SW480 (cell line): ENCODE measurements at regions not wholly inside any gene's neighbourhood (a gene's known extent, or its start where the extent isn't known, plus 50 kb on each side); places are given as distances from the start of the nearest gene placed in this dataset.
"Not testable (repeated sequence)": the region's sequence is repeated elsewhere in the genome, so short reads cannot be mapped to it uniquely, and the experiment has no call there.

Experiments
- DNase-seq: peaks from one replicate; pipeline ENCODE4 v3.0.0-alpha.2; 2016; ENCODE audit warnings: low spot score

DNA sequence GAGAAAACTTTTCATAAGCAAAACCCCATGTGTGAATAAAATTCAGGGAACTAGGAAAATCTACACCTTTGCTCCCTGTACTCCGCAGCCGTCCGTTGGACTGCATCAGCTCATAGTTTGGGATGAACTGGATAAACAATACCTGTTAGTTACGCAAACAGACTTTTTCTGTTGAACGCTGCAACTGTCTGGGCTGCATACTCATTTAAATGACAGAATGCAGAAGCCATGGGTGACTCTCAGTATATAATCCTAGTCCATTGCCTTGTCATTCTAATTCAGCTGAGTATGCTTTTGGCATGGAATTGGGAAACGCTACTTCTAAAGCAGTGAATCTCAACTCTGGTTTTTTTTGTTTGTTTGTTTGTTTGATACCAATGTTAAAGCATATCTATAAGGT, 151.6 kb downstream of the SLITRK1 start:
- no peak for DNase-seq

DNA sequence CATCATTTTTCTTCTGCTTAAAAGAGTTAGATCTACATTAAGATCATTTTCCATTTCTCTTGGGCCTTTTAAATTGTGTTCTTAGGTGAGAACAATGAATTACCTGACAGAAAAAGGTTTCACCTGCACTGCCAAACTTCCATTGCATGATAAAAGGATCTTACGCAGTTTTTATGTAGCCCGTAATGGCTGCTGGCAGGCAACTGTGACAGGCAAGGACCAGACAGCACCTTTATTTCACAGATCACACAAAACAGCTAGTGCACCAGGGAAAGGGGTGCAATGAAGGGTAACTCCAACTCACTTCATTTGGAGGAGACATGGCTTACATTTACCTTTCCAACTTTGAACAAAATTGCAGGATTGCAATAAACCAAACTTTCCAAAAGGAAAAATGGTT, 159.8 kb downstream of the SLITRK1 start:
- no peak for DNase-seq

DNA sequence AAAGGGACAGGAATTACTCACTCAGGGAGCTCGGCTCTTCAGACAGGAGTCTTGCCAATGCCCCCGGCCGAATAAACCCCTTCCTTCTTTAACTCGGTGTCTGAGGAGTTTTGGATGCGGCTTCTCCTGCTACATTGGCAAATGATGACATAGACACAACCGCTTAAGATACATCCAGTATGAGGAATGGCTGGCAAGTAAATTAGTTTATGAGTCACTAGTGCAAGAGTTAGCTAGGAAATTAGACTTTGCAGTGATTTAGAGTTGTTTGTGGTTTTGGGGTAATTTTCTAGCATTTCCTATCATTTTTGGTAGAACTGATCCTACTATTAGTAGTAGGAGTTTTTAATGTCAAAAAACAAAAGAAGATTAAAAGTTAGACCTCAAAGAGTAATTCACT, 166.2 kb downstream of the SLITRK1 start:
- DNase-seq, result no peak

DNA sequence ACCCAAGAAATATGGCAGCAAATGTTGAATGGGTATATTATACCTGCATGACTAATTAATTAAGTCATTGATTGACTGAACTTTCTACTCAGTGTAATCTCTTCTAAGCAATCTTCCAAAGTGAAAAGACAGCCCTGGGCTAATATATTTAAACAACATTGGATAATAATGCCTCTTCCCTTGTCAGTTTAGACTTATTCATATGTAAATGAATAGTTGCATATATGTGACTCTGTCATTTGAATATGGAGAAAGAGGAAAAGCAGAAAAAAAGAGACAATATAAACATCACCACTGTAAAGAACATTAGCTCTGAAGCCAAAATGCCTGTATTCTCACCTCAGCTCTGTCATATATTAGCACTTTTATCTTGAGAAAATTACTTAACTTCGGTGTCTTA, 168.0 kb downstream of the SLITRK1 start:
- no peak for DNase-seq

DNA sequence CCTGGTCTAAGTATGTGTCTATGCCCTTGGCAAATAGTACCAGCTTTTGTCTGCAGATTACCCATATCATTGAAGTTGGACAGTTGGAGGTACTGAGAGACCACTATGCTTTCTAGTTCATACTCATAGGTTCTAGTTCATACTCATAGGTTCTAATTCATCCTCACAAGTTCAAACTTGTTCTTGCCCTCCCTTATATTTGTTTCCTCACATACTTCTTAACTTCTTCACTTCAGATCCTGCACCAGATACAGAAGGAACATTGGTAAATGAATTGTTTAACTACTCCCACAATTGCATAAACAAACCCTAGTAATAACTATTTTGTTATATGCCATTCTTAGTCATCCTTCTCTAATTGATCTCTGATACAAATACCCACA, 172.2 kb downstream of the SLITRK1 start:
- DNase-seq, result no peak

DNA sequence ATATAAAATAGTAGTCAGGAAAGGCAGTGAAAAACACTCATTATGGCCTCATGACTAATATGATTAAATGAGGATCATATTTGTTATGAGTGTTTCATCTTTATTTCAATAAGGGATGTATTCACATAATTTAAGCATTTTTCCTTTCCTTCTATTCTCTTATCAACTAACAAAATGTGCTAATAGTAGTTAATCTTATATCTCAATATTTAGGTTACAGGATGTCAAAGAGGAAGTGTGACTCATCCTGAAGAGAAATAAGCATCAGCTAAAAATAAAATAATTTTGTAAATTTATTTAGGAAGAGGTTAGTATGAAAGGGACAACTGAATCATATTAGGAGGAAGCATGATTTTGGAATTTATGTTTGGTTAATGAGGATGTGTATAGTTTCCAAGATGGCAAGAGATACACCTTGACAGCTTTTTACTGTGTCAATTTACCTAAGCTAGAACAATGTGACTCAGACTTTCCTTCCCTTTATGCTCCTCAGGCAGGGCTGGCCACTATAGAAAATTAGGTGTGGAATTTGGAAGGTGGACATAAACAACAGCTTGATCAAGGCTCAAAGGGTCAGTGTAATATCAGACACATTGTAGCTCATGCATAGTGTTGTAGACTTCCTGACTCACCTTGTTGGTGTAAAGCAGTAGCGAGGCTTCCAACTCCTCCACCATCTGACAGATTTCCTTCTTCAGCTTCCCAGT, 172.7 kb downstream of the SLITRK1 start:
- DNase-seq, result no peak

DNA sequence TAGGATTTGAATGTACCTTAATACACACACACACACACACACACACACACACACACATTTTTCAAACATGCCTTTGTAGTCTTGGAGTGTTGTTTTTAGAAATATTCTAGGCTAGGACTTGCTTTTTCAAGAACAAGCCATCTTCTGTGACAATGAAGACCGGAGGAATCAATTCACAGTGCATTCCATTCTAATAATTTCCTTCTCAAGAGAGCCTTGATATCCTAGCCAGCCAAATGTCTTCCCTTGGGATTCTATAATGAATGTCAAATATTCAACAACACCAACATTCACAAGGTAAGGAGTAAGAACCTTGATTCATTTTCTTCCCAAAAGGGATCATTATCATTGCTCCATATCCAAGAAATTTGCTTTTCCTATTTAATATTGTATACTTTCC, 180.3 kb downstream of the SLITRK1 start:
- DNase-seq, result no peak

DNA sequence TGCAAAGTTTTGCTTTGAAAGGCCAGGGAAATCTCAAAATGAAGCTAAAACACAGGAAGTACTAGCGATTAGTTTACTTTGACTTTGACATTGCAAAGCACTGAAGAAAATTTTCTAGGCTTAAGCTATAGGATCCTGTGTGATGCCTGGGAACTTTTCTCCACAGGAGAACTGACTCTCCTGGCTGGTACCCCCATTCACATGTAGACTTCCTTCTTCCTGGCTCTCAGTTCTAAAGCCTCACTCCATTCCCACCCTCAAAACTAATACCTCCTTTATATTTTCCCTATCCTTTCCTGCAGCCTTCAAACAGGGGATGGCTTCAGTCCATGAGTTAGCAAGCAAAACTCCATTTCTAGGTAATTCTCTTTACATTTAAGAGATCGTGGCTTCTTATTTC, 189.5 kb downstream of the SLITRK1 start:
- DNase-seq, result no peak

DNA sequence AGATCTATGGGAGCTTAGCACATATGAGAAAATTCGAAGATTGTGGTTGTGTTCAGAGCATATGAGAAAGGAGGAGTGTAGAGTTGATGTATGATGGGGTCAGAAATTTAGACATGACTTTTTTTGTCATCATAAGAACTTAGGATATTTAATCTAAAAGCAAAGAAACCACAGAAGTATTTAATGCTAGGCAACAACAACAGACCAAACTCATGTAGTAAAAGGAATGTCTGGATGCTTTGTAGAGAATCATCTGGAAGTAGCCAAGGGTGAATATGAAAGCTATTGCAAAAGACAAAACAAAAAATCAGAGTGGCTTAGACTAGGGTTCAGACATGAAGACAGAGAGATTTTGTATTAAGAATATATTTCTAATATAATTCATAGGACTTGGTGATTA, 190.3 kb downstream of the SLITRK1 start:
- DNase-seq, result no peak

DNA sequence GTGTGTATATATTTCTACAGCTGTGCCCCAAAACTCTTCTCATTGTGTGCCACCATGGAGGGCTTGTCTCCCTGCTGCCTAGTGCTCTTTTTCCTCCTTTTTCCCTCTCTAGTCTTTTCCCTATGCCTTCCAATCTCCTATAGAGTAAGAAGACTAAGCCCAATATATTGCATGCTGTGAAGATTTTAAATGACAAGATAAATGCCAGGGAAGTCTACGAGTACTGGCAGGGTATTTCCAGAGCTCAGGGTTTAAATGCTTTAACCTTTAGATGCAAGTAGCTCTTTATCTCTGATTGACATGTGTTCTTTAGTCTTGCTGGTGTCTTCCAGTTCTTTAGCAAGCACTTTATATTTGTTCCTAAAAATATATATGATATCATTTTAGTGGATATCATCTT, 200.7 kb downstream of the SLITRK1 start:
- DNase-seq, result no peak

DNA sequence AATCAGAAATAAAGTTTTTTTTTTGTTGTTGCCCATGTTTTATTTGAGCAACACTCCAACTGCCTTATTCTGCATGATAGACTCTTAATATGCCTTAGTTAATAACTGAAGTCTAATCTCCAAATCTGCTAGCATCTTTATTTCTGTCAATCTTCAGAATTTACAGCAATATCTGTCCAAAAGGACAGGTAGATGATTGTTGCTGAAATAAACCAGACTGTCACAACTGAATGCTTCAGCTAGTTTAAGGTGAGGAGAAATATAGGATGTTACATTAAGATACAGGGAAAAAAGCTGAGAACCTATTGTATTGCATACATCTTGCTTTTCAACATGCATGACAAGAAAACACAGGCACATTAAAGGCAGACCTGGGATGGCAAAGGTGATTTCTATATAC, 204.3 kb downstream of the SLITRK1 start:
- DNase-seq, result no peak

DNA sequence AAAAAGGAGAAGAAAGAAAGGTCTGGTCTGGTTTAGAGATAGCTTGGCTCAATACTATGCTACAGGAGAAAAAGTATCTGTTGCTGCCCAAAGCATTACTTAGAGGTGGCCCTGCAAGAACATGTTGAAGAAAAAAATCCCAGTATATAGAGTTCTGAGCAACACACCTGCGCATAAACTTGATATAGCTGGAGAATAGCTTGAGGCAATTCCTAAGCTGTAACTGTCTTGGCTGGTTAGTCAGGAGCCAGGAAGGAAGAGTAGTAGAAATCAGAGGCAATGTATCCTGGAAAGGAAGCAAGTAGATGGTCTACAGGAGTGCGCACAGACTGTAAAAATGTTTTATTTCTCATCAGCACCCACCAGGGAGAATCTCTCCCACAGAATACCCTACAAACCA, 209.7 kb downstream of the SLITRK1 start:
- no peak for DNase-seq

DNA sequence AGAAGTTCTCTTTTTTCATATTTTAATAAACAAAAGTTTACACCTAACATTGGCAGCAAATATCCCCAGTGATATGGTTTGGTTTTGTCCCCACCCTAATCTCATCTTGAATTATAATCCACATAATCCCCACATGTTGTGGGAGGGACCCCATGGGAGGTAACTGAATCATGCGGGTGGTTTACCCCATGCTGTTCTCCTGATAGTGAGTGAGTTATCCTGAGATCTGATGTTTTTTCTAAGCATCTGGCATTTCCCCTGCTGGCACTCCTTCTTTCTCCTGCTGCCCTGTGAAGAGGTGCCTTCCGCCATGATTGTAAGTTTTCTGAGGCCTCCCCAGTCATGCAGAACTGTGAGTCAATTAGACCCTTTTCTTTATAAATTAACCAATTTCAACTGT, 214.7 kb downstream of the SLITRK1 start:
- no peak for DNase-seq

DNA sequence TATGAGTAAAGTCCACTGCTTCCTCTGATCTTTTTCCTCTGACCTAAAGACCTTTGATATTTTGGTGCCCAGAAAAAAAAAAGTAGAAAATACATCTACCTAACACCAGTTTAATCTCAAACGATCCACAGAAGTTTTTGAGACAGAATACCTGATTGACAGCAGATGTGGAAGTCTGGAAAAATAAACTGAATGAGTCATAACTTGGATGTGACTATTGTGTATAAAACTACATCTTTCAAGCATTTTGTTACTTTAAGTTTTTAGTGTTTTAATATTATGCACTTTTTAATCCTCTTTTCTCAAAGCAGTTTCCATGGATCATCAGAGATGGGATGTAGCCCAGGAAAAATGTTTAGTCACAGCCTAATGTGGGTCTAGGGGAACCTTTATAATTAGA, 216.1 kb downstream of the SLITRK1 start:
- no peak for DNase-seq

DNA sequence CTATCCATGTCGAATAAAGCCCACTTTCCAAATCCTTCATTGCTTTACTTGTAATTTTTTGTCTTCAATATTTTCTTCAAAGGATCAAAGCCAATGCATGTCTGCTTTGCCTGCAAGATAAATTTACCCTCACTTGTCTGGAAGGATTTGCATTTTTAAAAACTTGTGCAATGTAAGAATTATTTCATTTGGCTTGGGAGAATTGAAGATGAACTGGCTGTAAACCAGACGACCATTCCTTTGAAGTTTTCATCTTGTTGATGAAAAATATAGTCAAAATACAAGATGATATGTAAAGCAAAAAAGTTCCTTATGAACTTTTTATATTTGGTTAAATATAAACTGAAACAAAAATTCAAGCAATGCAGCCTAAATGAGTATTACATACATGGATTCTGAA, 225.0 kb downstream of the SLITRK1 start:
- no peak for DNase-seq

DNA sequence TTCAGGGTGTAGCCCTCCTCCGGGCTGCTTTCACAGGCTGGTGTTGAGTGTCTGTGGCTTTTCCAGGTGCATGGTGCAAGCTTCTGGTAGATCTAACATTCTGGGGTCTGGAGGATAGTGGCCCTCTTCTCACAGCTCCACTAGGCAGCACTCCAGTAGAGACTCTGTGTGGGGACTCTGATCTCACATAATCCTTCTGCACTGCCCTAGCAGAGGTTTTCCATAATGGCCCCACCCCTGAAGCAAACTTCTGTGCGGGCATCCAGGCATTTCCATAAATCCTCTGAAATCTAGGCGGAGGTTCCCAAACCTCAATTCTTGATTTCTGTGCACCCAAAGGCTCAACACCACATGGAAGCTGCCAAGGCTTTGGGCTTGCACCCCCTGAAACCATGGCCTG, 239.7 kb downstream of the SLITRK1 start:
- DNase-seq, result not testable (repeated sequence)

DNA sequence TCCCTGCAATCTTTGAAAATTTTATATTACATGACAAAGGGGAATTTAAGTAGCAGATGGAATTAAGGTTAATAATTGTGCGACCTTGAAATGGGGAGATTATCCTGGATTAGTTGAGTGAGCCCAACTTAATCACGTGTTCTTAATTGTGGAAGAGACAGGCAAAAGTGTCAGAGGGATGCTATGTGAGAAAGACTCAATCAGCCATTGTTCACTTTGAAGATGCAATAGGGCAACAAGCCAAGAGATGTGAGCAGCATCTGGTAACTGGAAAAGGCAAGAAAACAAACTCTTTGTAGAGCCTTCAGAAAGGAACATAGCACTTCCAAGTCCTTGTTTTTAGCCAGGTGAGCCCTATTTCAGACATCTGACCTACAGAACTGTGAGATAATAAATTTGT, 247.7 kb downstream of the SLITRK1 start:
- DNase-seq, result no peak

DNA sequence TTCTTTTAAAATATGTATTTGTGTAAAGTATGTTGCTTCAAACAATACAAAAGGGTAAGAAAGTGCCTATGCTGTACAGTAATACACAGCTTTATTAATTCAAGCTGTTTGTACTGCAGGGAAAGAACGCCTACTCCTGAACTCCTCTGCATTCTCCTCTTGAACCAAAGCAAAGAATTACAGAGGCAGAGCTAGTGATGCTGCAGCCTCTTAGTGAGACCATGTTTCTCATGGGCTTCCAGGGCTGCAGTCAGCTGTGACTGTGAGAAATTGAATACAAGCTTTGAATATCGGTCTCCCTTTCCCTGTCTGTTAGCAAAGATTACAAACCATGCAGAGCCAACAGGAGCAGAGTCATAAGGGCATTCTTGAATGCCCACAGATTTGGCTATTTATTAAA, 248.5 kb downstream of the SLITRK1 start:
- DNase-seq, result no peak

DNA sequence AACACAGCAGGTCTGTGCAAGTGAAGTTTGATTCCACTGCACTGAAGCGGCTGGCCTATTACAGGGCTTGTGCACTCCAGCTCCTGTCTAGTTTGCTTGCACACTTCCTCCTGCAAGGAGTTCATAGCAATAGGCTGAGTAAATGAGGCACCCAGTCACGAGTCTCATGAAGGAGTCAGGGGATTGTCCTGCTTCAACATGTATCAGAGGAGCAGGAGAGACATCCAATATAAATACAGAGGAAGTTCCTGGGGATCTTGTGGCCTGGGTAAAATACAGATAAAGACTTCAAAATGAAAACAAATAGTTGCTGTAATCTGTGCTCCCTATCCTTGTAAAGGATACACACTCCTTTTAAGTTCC, 259.9 kb downstream of the SLITRK1 start:
- DNase-seq, result no peak

DNA sequence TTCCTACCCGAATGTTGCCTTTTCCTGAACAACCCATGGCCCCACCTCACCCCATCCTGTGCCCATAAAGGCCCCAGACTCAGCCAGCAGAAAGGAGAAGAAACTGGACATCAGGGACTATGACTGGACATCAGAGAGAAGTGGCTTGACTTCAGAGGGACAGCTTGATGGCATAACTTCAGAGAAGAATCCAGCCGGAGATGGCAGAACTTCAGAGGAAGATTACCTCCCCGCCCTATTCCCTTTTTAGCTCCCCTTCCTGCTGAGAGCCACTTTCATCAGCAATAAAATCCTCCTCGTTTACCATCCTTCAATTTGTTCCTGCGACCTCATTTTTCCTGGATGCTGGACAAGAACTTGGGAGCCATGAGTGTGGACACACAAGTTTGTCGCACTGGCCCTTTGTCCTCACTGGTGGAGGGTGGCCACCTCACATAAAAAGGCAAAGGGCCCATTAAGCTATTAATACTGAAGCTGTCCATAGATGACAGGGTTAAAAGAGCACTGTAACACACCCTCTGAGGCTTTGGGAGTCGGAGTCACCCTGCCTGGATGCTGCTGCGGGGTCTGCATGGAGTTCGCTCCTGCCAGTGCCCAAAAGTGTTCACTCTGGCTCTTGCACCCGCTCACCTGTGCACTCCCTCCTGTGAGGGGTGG, 260.4 kb downstream of the SLITRK1 start:
- DNase-seq, result no peak

DNA sequence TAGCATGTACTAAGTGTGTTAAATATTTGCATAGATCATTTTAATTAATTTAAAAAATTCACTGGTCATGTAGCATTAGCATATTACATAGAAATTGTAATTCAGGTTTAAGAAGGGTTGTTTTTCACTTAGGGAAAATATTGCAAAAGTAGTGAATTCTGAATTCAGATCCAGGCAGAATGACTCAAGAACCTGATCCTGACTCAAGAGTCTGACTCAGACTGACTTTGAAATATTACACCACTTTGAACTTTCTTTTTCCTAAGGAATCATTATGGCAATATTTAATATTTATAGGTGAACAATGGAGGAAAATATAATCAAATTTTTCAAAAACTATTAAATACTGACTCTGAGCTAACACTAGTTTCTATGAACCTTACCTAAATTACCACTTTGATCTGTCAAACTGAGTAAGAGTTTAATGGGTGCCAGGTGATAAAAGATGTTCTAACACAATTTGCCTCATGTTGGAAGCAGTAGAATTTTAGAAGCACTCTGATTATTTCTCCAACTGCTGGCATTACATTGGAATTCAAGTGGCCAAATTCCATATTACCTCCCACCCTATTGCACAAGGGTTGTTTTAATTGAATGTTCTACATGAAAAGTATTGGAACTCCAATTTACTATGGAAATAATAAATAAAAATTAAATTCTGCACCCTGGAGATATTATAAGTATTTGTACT, 261.6 kb downstream of the SLITRK1 start:
- no peak for DNase-seq

DNA sequence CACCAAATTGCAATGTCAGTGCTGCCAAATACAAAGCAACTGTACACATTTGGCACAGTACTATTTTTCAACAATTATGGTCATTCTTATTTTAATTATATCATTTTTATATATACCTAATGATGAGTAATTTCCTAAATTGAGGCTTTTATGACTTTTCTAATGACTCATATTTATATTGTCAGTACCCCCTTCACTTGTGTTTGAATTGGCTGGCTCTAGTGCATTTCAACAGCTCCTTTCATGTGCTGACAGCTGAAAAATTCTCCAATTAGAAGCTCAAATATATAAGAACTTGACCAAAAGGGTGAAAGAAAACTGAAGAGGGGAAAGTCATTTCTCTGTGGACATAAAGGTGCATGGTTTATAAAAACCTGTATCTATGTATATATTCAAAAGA, 263.3 kb downstream of the SLITRK1 start:
- no peak for DNase-seq

DNA sequence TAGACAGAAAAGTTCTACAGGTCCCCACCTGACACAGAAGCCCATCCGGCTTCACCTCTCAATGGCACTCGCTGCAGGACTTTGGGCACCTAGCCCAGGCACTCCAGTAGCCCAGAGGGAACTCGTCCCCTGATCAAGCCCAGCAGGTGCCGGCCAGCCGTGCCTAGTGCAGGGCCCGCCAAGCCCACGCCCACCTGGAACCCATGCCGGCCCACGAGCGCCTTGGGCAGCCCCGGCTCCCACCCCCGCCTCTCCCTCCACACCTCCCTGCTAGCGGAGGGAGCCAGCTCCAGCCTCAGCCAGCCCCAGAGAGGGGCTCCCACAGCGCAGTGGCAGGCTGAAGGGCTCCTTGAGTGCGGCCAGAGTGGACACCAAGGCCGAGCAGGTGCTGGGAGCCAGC, 268.8 kb downstream of the SLITRK1 start:
- no peak for DNase-seq

DNA sequence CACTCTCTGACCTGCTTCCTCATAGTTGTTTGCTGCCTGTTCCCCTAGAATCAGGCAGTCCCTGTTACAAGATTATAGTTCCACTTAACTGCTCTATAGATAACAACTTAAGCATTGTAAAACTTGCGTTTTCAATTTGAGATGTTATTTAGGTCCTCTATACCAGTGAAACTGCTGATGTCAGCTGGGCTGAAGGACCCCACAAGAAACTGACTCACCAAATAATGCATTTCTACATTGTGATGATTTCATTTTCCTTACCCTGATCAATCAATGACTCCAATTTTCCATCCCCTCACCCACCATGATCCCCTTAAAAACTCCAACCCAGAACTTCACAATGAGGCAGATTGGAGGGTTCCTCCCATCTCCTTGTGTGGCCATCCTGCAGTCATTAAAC, 280.7 kb downstream of the SLITRK1 start:
- no peak for DNase-seq
